Vagina (tissue), 2 donors: ENCODE measurements at regions not wholly inside any gene's neighbourhood (a gene's known extent, or its start where the extent isn't known, plus 50 kb on each side); places are given as distances from the start of the nearest gene placed in this dataset.

Experiments used
- DNase-seq, 2 donors: peaks; one replicate each; pipeline ENCODE4 v3.0.0-alpha.2; 2017; ENCODE audit errors: extremely low spot score in 2 of 2
- H3K27ac ChIP-seq: fragments of 200-600 bp; sonication (generic); one replicate; pipeline ENCODE4 v1.5.1; 2019
- H3K27me3 ChIP-seq: fragments of 200-600 bp; sonication (generic); one replicate; pipeline ENCODE4 v1.5.1; 2019
- H3K36me3 ChIP-seq, 2 donors: fragments of 200-600 bp; sonication (generic); one replicate each; pipeline ENCODE4 v1.5.1; 2017 to 2019
- H3K4me1 ChIP-seq: fragments of 200-600 bp; sonication (generic); one replicate; pipeline ENCODE4 v1.5.1; 2019
- H3K4me3 ChIP-seq, 2 donors: fragments of 200-600 bp; sonication (generic); 1 replicate in 1 of 2; 2 replicates in 1 of 2; pipeline ENCODE4 v1.5.1; 2016 to 2019
- H3K9me3 ChIP-seq: fragments of 200-600 bp; sonication (generic); one replicate; pipeline ENCODE4 v1.5.1; 2019
- POLR2A ChIP-seq, 2 donors: fragments of 450-650 bp; IDR thresholded peaks; one replicate each; pipeline ENCODE4 v1.6.1; 2017; ENCODE audit warnings: antibody characterized with exemption in 2 of 2, mild to moderate bottlenecking in 2 of 2, moderate library complexity in 2 of 2
- POLR2AphosphoS5 ChIP-seq, 2 donors: sonication (generic); formaldehyde crosslinking; IDR thresholded peaks; one replicate each; pipeline ENCODE4 v1.9.0; 2017; ENCODE audit warnings: antibody characterized with exemption in 2 of 2, mild to moderate bottlenecking in 2 of 2, low read depth in 1 of 2; ENCODE audit not compliant: insufficient read depth in 1 of 2
- intact Hi-C: fragments of 100-400 bp; cut with DNase I; formaldehyde crosslinking; loops from one replicate; pipeline ENCODE4 v1.15.1; 2023
- TF ChIP-seq, protein P1 (sequence below), 3 experiments: fragments of 450-650 bp in 2 of 3; fragments of 200-600 bp in 1 of 3; sonication (generic) in 1 of 3; IDR thresholded peaks; one replicate each; pipeline ENCODE4 v1.5.1; 2017 to 2019; ENCODE audit warnings: antibody characterized with exemption in 3 of 3, mild to moderate bottlenecking in 2 of 3, moderate library complexity in 2 of 3

DNA sequence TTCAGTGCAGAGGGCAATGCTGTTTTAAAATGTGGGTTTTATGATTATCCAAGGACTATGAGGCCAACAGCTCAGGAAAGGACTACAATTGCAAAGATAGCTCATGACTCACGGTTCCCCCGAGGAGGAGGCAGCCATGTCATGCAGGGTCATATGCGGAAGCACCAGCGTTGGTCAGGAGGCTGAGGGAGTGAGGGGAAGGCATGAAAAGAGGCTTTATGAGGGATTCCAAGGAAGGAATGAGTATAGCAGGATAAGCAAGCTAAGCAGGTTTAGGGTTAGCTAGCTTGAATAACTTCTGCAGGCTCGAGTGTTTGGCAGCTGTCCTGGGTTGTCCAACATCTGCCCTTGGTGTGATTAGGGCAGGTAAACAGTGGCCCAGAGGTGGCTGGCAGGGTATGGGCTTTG, 495.1 kb downstream of the SETD4 start:
- Histone ChIP-seq H3K4me3 (no peak overlapping the region), H3K27me3 (no peaks in the 10 kb centered on the region), H3K9me3 (no peaks in the 10 kb centered on the region), H3K36me3 (no peaks in the 10 kb centered on the region), H3K4me1 (peaks cover 11% of the 10 kb centered on the region), H3K27ac (no peak overlapping the region)
- intact Hi-C loops = no loop called here
- TF ChIP-seq, protein P1, sequence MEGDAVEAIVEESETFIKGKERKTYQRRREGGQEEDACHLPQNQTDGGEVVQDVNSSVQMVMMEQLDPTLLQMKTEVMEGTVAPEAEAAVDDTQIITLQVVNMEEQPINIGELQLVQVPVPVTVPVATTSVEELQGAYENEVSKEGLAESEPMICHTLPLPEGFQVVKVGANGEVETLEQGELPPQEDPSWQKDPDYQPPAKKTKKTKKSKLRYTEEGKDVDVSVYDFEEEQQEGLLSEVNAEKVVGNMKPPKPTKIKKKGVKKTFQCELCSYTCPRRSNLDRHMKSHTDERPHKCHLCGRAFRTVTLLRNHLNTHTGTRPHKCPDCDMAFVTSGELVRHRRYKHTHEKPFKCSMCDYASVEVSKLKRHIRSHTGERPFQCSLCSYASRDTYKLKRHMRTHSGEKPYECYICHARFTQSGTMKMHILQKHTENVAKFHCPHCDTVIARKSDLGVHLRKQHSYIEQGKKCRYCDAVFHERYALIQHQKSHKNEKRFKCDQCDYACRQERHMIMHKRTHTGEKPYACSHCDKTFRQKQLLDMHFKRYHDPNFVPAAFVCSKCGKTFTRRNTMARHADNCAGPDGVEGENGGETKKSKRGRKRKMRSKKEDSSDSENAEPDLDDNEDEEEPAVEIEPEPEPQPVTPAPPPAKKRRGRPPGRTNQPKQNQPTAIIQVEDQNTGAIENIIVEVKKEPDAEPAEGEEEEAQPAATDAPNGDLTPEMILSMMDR (IDR thresholded peaks at IDR 0.05) = no peak
- TF ChIP-seq POLR2A (IDR thresholded peaks at IDR 0.05) (no peak), POLR2AphosphoS5 (IDR thresholded peaks at IDR 0.05; ENCODE audit: insufficient read depth in 1 of 2, low read depth in 1 of 2) (no peak)
- no peak for DNase-seq

DNA sequence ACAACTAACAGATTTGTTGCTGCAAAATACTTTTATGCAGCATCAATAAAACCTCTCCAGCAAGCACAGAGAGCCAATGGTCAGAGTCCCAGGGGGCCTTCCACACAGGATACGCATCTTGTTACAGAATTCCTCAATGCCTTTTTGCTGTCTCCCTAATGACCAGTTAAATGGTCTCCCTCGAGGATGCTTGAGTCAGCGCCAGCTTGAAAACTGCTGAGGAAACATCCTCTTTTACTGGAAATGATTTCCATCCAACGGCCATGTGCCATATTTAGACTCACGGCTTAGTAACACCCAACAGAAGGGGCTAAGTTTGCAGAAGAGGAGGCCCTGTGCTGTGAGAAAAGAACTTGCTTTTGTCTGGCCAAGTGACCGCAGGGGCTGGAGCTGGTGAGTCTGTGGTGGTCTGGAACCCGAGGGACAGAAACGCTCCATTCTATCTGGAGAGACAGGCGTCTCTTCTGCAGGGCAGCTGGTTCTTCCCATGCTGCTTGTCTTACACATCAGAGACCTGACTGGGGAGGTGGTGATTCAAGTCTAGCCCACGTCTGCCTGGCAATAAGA, 496.4 kb downstream of the SETD4 start:
- intact Hi-C loops = no loop called here
- H3K27ac ChIP-seq = no peak overlapping the region
- DNase-seq = no peak
- no peaks in the 10 kb centered on the region for H3K27me3 ChIP-seq
- no peak overlapping the region for H3K4me3 ChIP-seq
- H3K4me1 ChIP-seq = peaks cover 11% of the 10 kb centered on the region
- no peaks in the 10 kb centered on the region for H3K36me3 ChIP-seq
- H3K9me3 ChIP-seq = no peaks in the 10 kb centered on the region
- TF ChIP-seq POLR2A (IDR thresholded peaks at IDR 0.05) = no peak
- no peak for TF ChIP-seq POLR2AphosphoS5 (IDR thresholded peaks at IDR 0.05; ENCODE audit: insufficient read depth in 1 of 2, low read depth in 1 of 2)
- TF ChIP-seq, protein P1 (IDR thresholded peaks at IDR 0.05) = no peak

DNA sequence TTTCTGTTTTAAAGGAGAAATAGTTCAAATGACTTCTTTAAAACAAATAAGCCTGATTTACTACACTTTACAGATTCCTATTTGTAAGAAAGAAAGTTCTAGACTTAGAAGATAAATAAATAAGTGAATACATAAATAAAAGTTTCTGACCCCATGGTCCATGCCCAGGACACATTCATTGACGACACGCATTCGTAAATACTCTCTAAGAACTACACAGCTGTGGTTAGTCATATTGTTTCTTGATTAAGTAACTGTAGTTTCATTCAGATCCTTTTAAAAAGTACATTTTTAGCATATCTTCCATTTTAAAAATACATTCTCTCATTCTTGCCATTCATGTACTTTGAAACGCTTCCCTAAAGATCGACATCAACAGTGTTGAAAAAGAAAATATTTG, 497.4 kb downstream of the SETD4 start:
- Histone ChIP-seq H3K4me1 (peaks cover 11% of the 10 kb centered on the region), H3K27ac (no peak overlapping the region), H3K27me3 (no peaks in the 10 kb centered on the region), H3K4me3 (no peak overlapping the region), H3K36me3 (no peaks in the 10 kb centered on the region), H3K9me3 (no peaks in the 10 kb centered on the region)
- no peak for TF ChIP-seq POLR2A (IDR thresholded peaks at IDR 0.05)
- no peak for TF ChIP-seq POLR2AphosphoS5 (IDR thresholded peaks at IDR 0.05; ENCODE audit: insufficient read depth in 1 of 2, low read depth in 1 of 2)
- TF ChIP-seq, protein P1 (IDR thresholded peaks at IDR 0.05) = no peak
- intact Hi-C loops = no loop called here
- DNase-seq = no peak

DNA sequence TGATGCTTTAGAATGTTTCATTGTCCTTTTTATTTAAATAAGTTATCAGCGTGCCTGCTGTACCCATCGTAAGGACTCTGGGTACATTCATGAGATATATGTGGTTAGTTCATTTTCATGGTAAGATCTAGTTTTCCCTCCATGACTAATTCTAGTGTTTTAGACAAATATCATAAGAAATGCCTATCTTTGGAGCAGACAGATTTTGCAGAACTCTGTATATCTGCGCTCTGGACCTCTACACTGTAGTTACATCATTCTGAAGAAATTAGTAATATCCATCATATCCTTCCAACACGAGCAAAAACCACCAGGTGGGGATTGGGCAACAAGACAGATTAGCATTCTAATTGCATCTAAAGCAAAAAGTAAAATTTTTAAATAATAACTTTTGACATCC, 499.2 kb downstream of the SETD4 start:
- no peak for DNase-seq
- Histone ChIP-seq H3K9me3 (no peaks in the 10 kb centered on the region), H3K4me3 (no peak overlapping the region), H3K27me3 (no peaks in the 10 kb centered on the region), H3K36me3 (no peaks in the 10 kb centered on the region), H3K4me1 (peaks cover 11% of the 10 kb centered on the region), H3K27ac (no peak overlapping the region)
- intact Hi-C loops = no loop called here
- TF ChIP-seq, protein P1 (IDR thresholded peaks at IDR 0.05) = no peak
- TF ChIP-seq POLR2A (IDR thresholded peaks at IDR 0.05) (no peak), POLR2AphosphoS5 (IDR thresholded peaks at IDR 0.05; ENCODE audit: insufficient read depth in 1 of 2, low read depth in 1 of 2) (no peak)

DNA sequence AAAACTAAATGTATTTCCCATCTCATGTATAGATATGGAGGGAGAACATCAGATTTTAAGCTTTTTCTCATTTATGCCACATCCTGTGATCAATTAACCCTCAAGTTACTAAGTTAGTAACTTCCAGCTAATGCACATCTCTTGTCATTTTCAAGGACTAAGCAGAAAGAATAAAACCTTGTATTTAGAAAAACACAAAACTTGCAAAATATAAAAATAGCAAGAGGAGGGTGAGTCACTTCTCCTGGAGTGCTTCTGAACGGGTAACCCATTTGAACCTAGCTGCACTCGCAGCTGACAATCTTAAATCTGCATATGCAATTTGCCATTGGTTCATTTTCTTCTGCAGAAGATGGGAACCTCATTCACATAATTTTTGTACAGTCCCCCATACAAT, 500.5 kb downstream of the SETD4 start:
- Histone ChIP-seq H3K36me3 (no peaks in the 10 kb centered on the region), H3K27me3 (no peaks in the 10 kb centered on the region), H3K27ac (no peak overlapping the region), H3K9me3 (no peaks in the 10 kb centered on the region), H3K4me1 (peaks cover 7% of the 10 kb centered on the region), H3K4me3 (no peak overlapping the region)
- no peak for DNase-seq
- intact Hi-C loops = no loop called here
- TF ChIP-seq, protein P1 (IDR thresholded peaks at IDR 0.05) = no peak
- no peak for TF ChIP-seq POLR2A (IDR thresholded peaks at IDR 0.05)
- TF ChIP-seq POLR2AphosphoS5 (IDR thresholded peaks at IDR 0.05; ENCODE audit: insufficient read depth in 1 of 2, low read depth in 1 of 2) = no peak
